ENCODE measurements at regions not wholly inside any gene's neighbourhood (a gene's known extent, or its start where the extent isn't known, plus 50 kb on each side); places are given as distances from the start of the nearest gene placed in this dataset.

DNA sequence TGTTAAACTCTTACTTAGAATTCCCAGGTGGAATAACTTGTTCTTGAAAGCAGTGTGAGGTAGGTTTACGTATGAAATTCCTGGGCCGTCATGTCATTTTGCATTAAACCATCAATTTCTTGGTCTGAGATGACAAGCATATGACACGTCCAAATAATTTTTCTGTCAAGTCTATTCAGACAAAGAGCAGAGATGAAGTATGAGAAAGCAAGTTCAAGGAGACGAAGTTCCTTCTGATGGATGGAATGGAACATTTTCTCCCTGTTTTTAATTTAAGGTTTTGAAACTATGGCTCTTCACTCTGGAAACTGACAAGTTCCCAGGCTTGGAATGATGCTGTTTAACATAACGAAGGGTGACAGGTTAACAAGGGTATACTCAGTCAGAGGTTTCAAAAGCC is 252.8 kb upstream of the SFRP2 start:
- no peak for DNase-seq
- 87 to 95% methylated on average over 5 of the region's 5 CpGs for WGBS, 2 experiments (ENCODE audit: insufficient coverage in 1 of 2, insufficient read length in 1 of 2)
- Mint-ChIP-seq H3K36me3 (ENCODE audit: low read depth) (no peaks in the 10 kb centered on the region), H3K27me3 (ENCODE audit: insufficient read depth) (no peaks in the 10 kb centered on the region), H3K9me3 (no peaks in the 10 kb centered on the region), H3K27ac (no peak overlapping the region), H3K4me3 (no peak overlapping the region), H3K4me1 (no peaks in the 10 kb centered on the region)
- Histone ChIP-seq H3K27me3 (ENCODE audit: control insufficient read depth, insufficient read depth, low read length, poor library complexity, severe bottlenecking) (no peaks in the 10 kb centered on the region), H3K36me3 (ENCODE audit: control insufficient read depth, insufficient read depth, low read length) (no peaks in the 10 kb centered on the region), H3K27ac (ENCODE audit: low read depth, low read length) (no peak overlapping the region), H3K4me1 (ENCODE audit: control insufficient read depth, insufficient read depth, low read length) (no peaks in the 10 kb centered on the region), H3K9ac (ENCODE audit: extremely low read depth, low read length, poor library complexity, severe bottlenecking) (no peak overlapping the region), H3K4me3 (ENCODE audit: low read length) (no peak overlapping the region), H3K9me3 (ENCODE audit: control insufficient read depth, low read length) (no peaks in the 10 kb centered on the region)
- TF ChIP-seq, protein P1, sequence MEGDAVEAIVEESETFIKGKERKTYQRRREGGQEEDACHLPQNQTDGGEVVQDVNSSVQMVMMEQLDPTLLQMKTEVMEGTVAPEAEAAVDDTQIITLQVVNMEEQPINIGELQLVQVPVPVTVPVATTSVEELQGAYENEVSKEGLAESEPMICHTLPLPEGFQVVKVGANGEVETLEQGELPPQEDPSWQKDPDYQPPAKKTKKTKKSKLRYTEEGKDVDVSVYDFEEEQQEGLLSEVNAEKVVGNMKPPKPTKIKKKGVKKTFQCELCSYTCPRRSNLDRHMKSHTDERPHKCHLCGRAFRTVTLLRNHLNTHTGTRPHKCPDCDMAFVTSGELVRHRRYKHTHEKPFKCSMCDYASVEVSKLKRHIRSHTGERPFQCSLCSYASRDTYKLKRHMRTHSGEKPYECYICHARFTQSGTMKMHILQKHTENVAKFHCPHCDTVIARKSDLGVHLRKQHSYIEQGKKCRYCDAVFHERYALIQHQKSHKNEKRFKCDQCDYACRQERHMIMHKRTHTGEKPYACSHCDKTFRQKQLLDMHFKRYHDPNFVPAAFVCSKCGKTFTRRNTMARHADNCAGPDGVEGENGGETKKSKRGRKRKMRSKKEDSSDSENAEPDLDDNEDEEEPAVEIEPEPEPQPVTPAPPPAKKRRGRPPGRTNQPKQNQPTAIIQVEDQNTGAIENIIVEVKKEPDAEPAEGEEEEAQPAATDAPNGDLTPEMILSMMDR (conservative IDR thresholded peaks at IDR 0.05): no peak

DNA sequence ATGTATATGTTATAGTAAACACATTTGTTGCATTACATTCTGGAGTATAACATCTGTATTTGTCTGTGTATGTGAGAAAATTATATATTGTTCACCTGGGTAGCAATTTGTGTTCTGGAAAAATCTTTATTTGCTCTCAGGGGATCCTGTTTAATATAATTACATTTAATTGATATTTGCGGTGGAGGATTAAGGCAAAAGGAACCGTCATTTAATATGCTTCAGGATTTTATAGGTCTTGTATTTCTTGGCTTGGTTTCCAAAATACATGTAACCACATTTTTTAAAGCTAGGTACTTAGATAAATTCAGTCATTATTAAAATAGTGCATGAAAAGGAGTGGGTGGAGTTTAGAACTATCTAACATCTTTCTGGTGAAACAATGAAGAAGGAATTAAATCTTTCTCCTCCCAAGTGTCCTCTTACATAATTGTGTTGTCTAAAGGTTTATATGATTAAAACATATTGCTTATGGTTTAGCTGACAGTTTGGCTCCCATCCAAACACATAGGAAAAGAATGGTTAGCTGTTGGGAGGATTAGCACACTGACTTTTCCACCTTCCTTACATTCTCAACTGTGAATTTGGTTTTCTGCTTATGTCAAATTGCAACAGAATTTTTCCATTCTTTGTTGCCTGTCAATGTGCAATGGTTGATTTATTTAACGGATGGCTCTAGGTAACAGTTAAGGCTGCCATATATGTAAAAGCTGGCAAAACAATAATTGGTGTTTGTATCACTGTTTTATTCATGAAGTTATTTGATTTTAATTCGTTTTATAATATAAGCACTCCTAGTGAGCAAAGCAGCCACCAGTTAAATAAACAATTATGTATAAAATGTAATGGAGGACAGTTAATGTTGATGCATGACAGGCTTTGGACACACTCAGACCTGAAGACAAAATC is 250.8 kb upstream of the SFRP2 start:
- H3K4me1 Mint-ChIP-seq: no peaks in the 10 kb centered on the region
- no peak overlapping the region for H3K9ac ChIP-seq (ENCODE audit: extremely low read depth, low read length, poor library complexity, severe bottlenecking)
- no peaks in the 10 kb centered on the region for H3K4me1 ChIP-seq (ENCODE audit: control insufficient read depth, insufficient read depth, low read length)
- H3K9me3 ChIP-seq (ENCODE audit: control insufficient read depth, low read length): no peaks in the 10 kb centered on the region
- no peaks in the 10 kb centered on the region for H3K36me3 Mint-ChIP-seq (ENCODE audit: low read depth)
- H3K4me3 ChIP-seq (ENCODE audit: low read length): no peak overlapping the region
- WGBS, 2 experiments (ENCODE audit: insufficient coverage in 1 of 2, insufficient read length in 1 of 2): 83 to 99% methylated on average over 1 to 3 of the region's 4 CpGs
- TF ChIP-seq, protein P1 (conservative IDR thresholded peaks at IDR 0.05): no peak
- no peak overlapping the region for H3K27ac Mint-ChIP-seq
- no peaks in the 10 kb centered on the region for H3K9me3 Mint-ChIP-seq
- H3K27me3 Mint-ChIP-seq (ENCODE audit: insufficient read depth): no peaks in the 10 kb centered on the region
- H3K27me3 ChIP-seq (ENCODE audit: control insufficient read depth, insufficient read depth, low read length, poor library complexity, severe bottlenecking): no peaks in the 10 kb centered on the region
- DNase-seq: no peak
- no peaks in the 10 kb centered on the region for H3K36me3 ChIP-seq (ENCODE audit: control insufficient read depth, insufficient read depth, low read length)
- H3K4me3 Mint-ChIP-seq: no peak overlapping the region
- no peak overlapping the region for H3K27ac ChIP-seq (ENCODE audit: low read depth, low read length)

DNA sequence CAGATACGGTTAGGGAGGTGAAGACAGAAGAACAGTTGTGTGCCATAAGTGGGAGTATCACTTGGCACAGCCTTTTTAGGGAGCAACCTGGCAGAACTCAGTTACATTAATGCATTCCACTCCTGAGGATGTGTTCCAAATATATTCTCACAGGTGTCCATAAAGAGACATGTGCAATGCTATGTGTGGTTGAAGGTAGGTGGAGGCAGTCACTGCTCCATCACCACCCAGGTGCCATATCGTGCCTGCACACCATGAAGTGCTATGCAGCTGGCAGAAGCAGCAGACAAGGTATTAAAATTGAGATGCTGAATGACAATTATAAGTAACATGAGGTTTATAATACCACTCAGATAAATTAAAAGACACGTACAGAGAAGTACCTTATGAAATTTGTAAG is 248.0 kb upstream of the SFRP2 start:
- no peak overlapping the region for H3K27ac ChIP-seq (ENCODE audit: low read depth, low read length)
- H3K4me1 ChIP-seq (ENCODE audit: control insufficient read depth, insufficient read depth, low read length): no peaks in the 10 kb centered on the region
- H3K4me3 Mint-ChIP-seq: no peak overlapping the region
- no peaks in the 10 kb centered on the region for H3K36me3 ChIP-seq (ENCODE audit: control insufficient read depth, insufficient read depth, low read length)
- DNase-seq: no peak
- no peaks in the 10 kb centered on the region for H3K4me1 Mint-ChIP-seq
- no peaks in the 10 kb centered on the region for H3K27me3 ChIP-seq (ENCODE audit: control insufficient read depth, insufficient read depth, low read length, poor library complexity, severe bottlenecking)
- H3K27me3 Mint-ChIP-seq (ENCODE audit: insufficient read depth): no peaks in the 10 kb centered on the region
- WGBS, 2 experiments (ENCODE audit: insufficient coverage in 1 of 2, insufficient read length in 1 of 2): 80 to 93% methylated on average over 1 to 2 of the region's 3 CpGs
- no peak overlapping the region for H3K4me3 ChIP-seq (ENCODE audit: low read length)
- H3K27ac Mint-ChIP-seq: no peak overlapping the region
- TF ChIP-seq, protein P1 (conservative IDR thresholded peaks at IDR 0.05): no peak
- no peak overlapping the region for H3K9ac ChIP-seq (ENCODE audit: extremely low read depth, low read length, poor library complexity, severe bottlenecking)
- peaks cover 3% of the 10 kb centered on the region for H3K36me3 Mint-ChIP-seq (ENCODE audit: low read depth)
- H3K9me3 Mint-ChIP-seq: peaks cover 8% of the 10 kb centered on the region
- H3K9me3 ChIP-seq (ENCODE audit: control insufficient read depth, low read length): peaks cover 8% of the 10 kb centered on the region
